ENCODE measurements at regions not wholly inside any gene's neighbourhood (a gene's known extent, or its start where the extent isn't known, plus 50 kb on each side); places are given as distances from the start of the nearest gene placed in this dataset.

DNA sequence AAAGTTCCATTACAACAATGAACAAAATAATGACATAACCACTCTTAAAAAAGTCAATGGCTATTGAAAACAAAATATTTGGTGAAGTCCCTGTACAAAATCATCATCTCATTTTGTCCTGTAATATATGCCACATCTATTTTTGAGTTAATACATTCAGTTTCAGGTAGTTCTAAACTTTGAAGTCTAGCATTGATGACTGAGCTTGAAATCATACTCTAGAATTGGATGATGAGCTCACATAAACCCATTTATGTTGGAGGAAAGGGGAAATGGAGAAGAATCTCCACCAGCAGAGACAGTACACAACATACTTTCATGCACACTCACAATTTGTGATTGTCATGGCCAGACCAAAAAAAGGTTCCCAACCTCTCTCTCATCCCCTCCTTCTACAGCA is 371.1 kb upstream of the NR3C2 start:
- TF ChIP-seq, protein P1, sequence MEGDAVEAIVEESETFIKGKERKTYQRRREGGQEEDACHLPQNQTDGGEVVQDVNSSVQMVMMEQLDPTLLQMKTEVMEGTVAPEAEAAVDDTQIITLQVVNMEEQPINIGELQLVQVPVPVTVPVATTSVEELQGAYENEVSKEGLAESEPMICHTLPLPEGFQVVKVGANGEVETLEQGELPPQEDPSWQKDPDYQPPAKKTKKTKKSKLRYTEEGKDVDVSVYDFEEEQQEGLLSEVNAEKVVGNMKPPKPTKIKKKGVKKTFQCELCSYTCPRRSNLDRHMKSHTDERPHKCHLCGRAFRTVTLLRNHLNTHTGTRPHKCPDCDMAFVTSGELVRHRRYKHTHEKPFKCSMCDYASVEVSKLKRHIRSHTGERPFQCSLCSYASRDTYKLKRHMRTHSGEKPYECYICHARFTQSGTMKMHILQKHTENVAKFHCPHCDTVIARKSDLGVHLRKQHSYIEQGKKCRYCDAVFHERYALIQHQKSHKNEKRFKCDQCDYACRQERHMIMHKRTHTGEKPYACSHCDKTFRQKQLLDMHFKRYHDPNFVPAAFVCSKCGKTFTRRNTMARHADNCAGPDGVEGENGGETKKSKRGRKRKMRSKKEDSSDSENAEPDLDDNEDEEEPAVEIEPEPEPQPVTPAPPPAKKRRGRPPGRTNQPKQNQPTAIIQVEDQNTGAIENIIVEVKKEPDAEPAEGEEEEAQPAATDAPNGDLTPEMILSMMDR (IDR thresholded peaks at IDR 0.05; ENCODE audit: borderline replicate concordance, extremely low read depth, low read length, poor library complexity, severe bottlenecking): no peak
- TF ChIP-seq EZH2 (IDR thresholded peaks at IDR 0.05; ENCODE audit: borderline replicate concordance, low read depth, low read length, severe bottlenecking): no peak
